ENCODE measurements at regions not wholly inside any gene's neighbourhood (a gene's known extent, or its start where the extent isn't known, plus 50 kb on each side); places are given as distances from the start of the nearest gene placed in this dataset.

DNA sequence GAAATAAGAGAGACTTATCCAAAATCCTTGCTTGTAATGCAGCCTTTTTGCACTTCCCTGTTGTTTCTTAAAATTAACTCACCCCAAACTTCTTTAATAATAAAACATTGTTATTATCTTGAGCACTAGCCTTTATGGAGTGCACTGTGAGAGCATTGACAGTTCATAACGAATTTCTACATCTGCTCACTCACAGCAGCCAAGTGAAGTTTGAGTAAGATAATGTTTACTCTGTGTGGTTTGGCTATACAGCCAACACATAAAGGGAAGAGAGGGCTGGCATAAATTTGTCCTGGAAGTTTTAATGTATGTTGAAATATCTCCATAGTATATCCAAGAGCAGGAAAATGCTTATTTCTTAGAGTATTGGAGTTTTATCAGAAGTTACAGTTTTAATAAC, 227.9 kb downstream of the FRK start (continued):
- TF ChIP-seq TCF12 (IDR thresholded peaks at IDR 0.05; ENCODE audit: low read depth, low read length) (no peak), BMI1 (IDR thresholded peaks at IDR 0.05; ENCODE audit: borderline replicate concordance) (no peak), CHD1 (IDR thresholded peaks at IDR 0.05; ENCODE audit: low read depth, low read length) (no peak), SMAD1 (IDR thresholded peaks at IDR 0.05; ENCODE audit: low read depth, partially characterized antibody) (no peak), KAT2A (conservative IDR thresholded peaks at IDR 0.05; ENCODE audit: control insufficient read depth, low read depth, low read length) (no peak), RCOR1 (conservative IDR thresholded peaks at IDR 0.05; ENCODE audit: low read depth, low read length) (no peak), POLR2AphosphoS5 (IDR thresholded peaks at IDR 0.05; ENCODE audit: low read length) (no peak)
- TF ChIP-seq, protein P1, sequence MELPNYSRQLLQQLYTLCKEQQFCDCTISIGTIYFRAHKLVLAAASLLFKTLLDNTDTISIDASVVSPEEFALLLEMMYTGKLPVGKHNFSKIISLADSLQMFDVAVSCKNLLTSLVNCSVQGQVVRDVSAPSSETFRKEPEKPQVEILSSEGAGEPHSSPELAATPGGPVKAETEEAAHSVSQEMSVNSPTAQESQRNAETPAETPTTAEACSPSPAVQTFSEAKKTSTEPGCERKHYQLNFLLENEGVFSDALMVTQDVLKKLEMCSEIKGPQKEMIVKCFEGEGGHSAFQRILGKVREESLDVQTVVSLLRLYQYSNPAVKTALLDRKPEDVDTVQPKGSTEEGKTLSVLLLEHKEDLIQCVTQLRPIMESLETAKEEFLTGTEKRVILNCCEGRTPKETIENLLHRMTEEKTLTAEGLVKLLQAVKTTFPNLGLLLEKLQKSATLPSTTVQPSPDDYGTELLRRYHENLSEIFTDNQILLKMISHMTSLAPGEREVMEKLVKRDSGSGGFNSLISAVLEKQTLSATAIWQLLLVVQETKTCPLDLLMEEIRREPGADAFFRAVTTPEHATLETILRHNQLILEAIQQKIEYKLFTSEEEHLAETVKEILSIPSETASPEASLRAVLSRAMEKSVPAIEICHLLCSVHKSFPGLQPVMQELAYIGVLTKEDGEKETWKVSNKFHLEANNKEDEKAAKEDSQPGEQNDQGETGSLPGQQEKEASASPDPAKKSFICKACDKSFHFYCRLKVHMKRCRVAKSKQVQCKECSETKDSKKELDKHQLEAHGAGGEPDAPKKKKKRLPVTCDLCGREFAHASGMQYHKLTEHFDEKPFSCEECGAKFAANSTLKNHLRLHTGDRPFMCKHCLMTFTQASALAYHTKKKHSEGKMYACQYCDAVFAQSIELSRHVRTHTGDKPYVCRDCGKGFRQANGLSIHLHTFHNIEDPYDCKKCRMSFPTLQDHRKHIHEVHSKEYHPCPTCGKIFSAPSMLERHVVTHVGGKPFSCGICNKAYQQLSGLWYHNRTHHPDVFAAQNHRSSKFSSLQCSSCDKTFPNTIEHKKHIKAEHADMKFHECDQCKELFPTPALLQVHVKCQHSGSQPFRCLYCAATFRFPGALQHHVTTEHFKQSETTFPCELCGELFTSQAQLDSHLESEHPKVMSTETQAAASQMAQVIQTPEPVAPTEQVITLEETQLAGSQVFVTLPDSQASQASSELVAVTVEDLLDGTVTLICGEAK (IDR thresholded peaks at IDR 0.05; ENCODE audit: borderline replicate concordance), result no peak
- TF ChIP-seq, protein P2, sequence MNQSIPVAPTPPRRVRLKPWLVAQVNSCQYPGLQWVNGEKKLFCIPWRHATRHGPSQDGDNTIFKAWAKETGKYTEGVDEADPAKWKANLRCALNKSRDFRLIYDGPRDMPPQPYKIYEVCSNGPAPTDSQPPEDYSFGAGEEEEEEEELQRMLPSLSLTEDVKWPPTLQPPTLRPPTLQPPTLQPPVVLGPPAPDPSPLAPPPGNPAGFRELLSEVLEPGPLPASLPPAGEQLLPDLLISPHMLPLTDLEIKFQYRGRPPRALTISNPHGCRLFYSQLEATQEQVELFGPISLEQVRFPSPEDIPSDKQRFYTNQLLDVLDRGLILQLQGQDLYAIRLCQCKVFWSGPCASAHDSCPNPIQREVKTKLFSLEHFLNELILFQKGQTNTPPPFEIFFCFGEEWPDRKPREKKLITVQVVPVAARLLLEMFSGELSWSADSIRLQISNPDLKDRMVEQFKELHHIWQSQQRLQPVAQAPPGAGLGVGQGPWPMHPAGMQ (IDR thresholded peaks at IDR 0.05; ENCODE audit: borderline replicate concordance), result no peak
